VCaP (cell line): ENCODE measurements at regions not wholly inside any gene's neighbourhood (a gene's known extent, or its start where the extent isn't known, plus 50 kb on each side); places are given as distances from the start of the nearest gene placed in this dataset.
A peak's percentile ranks its signal among the peaks of the same experiment; 100 is the strongest.

Experiments used
- H3K27ac ChIP-seq: fragments of 450-650 bp; 2 replicates; pipeline ENCODE4 v1.5.1; 2017
- TF ChIP-seq, protein P1 (sequence below): fragments of 450-650 bp; conservative IDR thresholded peaks from 2 replicates; pipeline ENCODE4 v1.5.1; 2017; ENCODE audit warnings: mild to moderate bottlenecking, moderate library complexity

DNA sequence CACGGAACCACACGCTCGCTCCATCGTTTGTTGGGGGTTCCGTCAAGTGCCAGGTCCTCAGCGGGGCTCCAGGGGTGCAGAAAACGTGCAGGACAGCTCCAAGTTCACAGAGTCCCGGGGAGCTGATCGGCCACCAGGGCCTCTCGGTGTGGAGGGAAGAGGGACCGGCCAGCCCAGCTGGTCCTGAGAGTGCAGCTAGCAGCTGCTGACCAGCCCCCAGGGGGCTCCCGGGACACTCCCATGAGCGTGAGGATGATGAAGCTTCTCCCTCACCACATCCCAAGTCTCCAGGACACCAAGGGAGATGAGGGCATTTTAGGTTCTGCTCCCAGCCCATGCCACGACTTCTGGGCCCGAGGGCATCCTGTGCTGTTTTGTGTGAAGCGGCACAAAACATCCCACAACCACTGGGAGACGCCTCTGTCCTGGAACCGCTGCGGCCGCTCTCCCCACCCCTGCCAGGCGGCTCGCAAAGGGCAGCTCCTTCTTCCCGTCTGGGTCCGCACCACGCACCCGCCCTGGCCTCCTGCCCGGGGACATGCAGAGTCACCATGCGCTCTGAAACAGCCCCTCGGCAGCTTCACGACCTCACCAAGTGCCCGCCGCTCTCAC is 67.5 kb upstream of the IRX4 start:
- no peak overlapping the region for H3K27ac ChIP-seq
- TF ChIP-seq, protein P1, sequence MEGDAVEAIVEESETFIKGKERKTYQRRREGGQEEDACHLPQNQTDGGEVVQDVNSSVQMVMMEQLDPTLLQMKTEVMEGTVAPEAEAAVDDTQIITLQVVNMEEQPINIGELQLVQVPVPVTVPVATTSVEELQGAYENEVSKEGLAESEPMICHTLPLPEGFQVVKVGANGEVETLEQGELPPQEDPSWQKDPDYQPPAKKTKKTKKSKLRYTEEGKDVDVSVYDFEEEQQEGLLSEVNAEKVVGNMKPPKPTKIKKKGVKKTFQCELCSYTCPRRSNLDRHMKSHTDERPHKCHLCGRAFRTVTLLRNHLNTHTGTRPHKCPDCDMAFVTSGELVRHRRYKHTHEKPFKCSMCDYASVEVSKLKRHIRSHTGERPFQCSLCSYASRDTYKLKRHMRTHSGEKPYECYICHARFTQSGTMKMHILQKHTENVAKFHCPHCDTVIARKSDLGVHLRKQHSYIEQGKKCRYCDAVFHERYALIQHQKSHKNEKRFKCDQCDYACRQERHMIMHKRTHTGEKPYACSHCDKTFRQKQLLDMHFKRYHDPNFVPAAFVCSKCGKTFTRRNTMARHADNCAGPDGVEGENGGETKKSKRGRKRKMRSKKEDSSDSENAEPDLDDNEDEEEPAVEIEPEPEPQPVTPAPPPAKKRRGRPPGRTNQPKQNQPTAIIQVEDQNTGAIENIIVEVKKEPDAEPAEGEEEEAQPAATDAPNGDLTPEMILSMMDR: no peak

DNA sequence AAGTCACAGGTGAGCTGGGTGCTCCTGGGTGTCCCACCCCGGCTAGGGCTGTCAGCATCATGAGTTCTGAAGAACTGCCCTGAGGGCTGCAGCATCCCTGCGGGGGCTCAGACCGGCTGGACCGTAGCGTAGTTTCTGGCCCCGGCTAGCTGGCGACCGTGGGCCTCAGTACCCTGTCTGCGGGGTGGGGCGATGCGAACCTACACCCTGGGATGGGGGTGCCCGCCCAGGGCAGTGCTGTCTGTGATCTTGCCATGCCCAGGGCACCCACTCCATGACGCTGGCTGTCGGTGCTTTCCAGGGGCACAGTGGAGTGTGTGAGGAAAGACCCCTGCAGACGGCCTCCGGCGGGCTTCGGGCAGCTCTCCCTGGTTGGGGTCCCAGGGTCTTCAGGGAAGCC is 66.5 kb upstream of the IRX4 start:
- peak overlapping the region; percentile 26 for H3K27ac ChIP-seq
- TF ChIP-seq, protein P1: no peak

DNA sequence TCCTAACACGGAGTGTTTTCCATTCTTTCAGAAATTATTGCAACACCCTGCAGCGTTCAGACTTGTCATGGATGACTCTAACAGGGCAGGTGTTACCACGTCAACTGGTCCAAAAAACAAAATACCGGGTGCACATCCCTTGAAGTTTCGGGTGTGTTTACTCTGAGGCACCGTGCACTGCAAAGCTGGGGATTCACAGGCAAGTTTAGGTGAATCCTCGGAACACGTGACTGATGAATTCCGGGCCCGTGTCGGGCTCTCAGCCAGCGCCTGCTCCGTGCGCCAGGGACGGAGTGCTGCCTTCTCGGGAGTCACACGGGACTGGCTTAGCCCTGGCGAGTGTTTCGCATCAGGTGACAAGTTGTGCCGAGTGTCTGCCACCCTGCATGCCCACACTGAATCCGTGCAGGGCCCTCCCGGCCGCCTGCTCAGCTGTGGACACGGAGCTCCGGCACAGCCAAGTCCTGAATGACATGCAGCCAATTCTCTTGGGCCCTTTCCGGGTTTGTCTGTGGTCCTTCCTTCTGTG is 66.0 kb upstream of the IRX4 start:
- peak overlapping the region; percentile 26 for H3K27ac ChIP-seq
- TF ChIP-seq, protein P1: no peak

DNA sequence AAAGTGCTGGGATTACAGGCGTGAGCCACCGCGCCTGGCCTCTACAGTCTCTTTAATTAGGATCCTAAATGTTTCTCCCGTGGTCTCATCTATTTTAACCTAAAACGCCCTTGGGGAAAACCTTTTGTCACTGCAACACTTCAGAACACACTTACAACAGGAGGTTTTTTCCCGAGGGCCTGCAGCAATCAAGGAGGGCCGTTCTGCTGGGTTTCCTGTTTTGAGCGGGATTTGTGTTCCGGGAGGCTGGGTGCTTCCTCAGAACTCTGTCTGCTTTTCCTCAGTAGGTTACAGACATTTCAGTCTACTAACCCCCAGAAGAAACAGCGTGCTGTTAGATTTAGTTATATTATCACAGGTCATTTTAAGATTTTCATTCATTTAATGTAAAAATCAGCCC is 65.4 kb upstream of the IRX4 start:
- H3K27ac ChIP-seq: peak overlapping the region; percentile 26; the same call in 1 of the 2 replicates
- TF ChIP-seq, protein P1: no peak

DNA sequence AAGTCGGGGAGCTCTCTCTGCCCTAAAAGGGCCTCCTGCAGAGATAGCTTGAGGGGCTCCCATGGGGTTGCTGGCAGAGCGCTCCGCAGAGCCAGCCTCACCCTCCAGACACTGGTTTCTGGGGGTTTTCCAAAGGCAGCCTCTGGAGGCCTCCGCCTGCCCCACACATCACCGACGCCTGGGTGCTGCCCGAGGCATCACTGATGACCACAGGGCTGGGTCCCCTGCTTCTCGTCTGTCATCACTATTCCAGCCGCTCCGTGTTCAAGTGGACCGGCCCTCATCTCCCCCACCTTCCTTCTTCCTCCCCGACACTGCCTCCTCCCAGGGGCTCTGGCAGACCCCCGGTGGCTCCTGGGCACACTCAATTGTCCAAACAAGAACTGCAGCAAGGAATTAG is 64.1 kb upstream of the IRX4 start:
- TF ChIP-seq, protein P1: no peak
- H3K27ac ChIP-seq: no peak overlapping the region

DNA sequence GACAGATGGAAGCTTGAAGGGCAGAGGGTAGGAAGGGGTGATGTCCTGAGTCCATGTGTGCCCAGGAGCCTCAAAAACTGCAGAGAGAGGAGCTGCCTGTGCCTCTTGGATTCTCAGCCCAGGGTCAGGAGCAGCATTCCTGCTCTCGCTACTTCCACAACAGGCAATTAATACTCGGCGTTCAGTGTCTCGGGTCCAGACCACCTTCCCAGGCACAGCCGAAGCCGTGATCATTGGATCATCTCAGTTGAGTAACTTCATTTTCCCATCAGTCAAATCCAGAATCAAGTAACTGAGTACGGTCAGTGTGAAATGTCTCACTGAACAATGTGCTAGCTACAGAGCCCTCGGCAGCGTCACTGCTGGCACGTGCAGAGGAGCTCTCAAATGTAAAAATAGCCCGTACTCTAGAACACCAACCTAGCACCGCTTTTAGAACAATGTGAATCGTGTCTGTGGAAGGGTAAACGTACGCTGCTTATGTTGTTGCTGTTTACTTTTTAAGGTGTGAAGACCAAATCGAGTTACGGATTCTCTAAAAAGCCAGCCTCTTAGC is 63.5 kb upstream of the IRX4 start:
- no peak overlapping the region for H3K27ac ChIP-seq
- TF ChIP-seq, protein P1: no peak

DNA sequence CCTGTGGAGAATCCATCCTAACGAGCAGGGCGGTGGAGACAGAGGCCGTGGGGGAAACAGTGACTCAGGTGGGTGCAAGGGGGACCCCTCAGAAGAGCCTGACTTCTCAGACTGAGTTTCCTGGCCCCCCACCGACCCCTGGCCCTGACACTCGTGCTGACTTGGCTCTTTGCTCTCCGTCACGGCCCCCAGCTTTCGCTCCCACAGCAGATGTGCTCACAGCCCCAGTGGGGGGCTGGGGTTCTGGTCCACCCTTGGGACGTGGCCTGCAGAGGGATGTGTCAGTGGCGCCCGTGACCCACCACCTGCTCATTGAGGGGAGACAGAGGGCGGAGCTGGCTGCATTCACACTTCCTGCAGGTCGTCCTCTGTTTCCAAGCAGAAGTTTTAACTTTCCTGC is 62.9 kb upstream of the IRX4 start:
- H3K27ac ChIP-seq: no peak overlapping the region
- TF ChIP-seq, protein P1: no peak
